UCSD-AML1 (cell line): ENCODE measurements at regions not wholly inside any gene's neighbourhood (a gene's known extent, or its start where the extent isn't known, plus 50 kb on each side); places are given as distances from the start of the nearest gene placed in this dataset.
"Not testable (repeated sequence)": the region's sequence is repeated elsewhere in the genome, so short reads cannot be mapped to it uniquely, and the experiment has no call there.

Source experiments
- DNase-seq: peaks from one replicate; lab custom pipeline; 2025; ENCODE audit not compliant: unreplicated experiment; lab: John Stamatoyannopoulos, UW

GRCh38 chr3:176873261-176873660, 324.0 kb downstream of the TBL1XR1 start:
- DNase-seq: no peak

GRCh38 chr3:176872771-176873209, 324.5 kb downstream of the TBL1XR1 start:
- peak; percentile 19 for DNase-seq

DNA sequence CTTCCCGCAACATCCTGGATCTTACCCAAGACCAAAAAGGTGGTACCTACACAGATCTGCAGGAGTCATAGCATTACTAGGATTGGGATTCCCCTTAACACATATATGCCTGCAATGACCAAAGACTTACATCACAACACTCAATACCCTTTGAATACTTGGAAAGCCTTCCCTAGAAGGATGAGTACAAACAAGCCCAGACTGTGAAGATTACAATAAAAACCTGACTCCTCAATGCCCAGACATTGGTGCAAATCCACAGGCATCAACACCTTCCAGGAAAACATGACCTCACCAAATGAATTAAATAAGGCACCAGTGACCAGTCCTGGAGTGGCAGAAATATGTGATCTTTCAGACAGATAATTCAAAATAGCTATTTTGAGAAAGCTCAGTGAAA, 326.8 kb downstream of the TBL1XR1 start:
- DNase-seq: no peak

DNA sequence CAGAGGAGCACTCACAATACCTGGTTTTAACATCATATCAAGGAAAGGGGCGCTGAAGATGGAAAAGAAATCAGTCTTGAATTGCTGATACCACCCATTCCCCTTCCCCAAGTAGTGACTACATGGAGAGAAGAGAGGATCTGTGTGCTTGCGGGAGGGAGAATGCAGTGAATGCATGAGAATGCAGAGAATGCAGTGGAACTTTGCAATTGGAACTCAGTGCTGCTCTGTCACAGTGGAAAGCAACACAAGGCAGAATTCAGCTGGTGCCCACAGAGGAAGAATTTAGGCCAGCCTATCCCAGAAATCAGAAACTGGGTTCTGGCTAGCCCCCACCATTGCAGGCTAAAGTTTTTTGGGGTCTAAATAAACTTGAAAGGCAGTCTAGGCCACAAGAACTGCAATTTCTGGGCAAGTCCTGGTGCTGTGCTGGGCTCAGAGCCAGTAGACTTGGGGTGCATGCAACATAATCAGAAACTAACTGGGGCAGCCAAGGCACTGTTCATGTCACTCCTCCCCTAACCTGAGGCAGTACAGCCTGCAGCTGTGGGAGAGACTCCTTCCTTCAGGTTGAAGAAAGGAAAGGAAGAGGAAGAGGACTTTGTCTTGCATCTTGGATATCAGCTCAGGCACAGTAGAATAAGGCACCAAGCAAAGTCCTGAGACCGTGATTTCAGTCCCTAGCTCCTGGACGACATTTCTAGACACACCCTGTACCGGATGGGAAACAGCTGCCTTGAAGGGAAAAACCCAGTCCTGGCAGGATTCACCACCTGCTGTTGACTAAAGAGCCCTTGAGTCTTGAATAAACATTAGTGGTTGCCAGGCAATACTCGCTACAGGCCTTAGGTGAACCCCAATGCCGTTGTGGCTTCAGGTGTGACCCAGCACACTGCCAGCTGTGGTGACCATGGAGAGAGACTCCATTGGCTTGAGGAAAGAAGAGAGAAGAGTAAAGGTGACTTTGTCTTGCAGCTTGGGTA, 329.3 kb downstream of the TBL1XR1 start:
- DNase-seq: no peak

DNA sequence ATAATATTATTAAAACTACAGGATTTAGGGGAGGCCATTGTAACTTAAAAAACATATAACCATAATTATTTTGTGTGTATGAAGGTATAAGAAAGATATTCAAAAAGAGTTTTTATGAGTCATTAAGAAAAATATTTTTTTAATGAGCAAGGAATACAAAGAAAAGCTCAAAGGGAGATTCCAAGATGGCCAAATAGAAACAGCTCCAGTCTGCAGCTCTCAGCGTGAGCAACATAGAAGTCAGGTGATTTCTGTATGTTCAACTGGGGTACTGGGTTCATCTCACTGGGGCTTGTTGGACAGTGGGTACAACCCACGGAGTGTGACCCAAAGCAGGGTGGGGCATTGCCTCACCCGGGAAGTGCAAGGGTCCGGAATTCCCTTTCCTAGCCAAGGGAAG, 336.1 kb downstream of the TBL1XR1 start:
- no peak for DNase-seq

- no peak for DNase-seq
Observed at GRCh38 chr3:176856721-176857120, 340.6 kb downstream of the TBL1XR1 start.

- no peak for DNase-seq
Observed at GRCh38 chr3:176855901-176856486, 341.3 kb downstream of the TBL1XR1 start.

- DNase-seq: no peak
Observed at GRCh38 chr3:176855213-176855612, 342.1 kb downstream of the TBL1XR1 start.

DNA sequence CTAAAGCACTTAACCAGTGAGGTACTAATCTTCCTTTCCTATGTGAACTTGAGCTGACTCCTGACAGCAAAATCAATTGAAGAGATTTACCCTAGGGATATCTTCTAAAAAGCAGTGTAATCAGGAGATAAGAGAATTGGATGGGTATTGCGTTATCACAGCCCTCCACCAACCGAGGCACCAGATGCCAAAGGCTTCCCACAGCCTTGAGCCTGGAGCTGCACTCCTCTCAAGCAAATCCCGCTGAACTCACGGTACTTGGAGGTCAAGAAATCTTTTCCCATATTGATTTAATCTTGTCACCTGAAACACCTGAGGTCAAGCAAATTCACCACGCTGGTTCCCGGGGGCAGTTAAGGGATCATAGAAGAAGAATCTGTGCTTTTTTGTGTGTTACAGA, 346.8 kb downstream of the TBL1XR1 start:
- no peak for DNase-seq

- DNase-seq: no peak
Observed at GRCh38 chr3:176848431-176849214, 348.7 kb downstream of the TBL1XR1 start.

DNA sequence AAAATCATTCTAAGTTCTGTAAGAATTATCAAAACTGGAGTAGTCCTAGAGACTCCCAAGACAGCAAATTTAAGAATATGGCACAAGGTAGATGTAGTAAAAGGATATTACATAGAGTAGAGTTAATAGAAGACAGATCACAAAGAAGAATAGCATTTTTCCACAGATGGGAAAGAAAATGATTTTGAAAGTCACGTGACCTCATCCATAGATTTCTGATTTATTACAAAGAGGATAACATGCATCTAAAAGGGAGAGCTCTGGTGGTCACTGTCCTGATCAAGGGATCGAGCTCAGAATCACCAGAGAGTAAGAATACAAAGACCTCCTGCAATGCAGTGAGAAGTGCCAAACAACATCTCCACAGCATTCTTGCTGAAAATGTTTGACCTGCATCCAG, 354.4 kb downstream of the TBL1XR1 start:
- DNase-seq: no peak

DNA sequence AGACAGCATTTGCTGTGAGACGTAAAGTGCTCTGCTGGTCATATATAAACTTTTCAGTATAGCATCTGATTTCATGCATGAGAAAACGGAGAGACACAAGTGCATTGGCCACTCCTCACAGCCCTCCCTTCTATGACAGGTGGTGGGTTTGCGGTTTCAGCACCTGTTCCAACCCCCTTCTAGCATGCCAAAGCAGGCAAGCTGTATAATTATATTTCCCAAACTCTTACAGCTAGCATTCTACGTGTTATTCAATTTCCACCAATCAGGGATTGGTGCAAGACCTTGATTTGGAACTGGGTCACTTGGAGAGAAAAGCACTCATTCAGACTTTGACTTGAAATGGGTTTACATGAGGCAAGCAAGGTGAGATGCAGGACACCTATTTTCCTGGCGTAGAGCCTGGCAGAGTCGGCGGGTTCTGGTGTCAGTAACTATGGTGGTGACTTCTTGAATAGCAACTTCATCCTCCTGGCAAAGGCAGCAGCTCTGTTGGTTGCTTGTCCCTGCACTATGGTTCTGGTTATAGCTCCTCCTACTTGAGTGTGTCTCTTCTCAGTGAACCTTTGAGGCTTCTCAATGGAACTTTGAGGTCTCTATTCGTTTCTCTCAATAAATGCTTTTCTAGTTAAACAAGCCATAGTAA, 356.5 kb downstream of the TBL1XR1 start:
- DNase-seq: no peak

DNA sequence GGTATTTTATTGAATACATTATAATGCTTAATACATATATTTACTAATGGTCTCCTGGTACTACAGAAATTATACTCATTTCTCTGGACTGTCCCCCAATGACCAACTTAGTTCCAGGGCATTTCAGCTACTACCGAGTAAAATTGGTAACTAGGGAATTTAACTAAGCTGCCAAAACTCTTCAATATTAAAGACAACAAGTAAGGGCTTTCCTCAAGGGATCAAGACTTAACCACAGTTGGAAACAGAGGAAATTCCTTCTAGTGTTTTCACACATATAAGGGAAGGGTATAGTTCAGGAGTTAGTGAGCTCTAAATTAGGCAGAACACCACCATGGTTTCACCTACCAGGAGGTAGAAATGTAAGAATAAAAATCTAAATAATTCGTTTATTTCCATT, 357.4 kb downstream of the TBL1XR1 start:
- DNase-seq: no peak

- no peak for DNase-seq
Observed at GRCh38 chr3:176839466-176839865, 357.8 kb downstream of the TBL1XR1 start.

DNA sequence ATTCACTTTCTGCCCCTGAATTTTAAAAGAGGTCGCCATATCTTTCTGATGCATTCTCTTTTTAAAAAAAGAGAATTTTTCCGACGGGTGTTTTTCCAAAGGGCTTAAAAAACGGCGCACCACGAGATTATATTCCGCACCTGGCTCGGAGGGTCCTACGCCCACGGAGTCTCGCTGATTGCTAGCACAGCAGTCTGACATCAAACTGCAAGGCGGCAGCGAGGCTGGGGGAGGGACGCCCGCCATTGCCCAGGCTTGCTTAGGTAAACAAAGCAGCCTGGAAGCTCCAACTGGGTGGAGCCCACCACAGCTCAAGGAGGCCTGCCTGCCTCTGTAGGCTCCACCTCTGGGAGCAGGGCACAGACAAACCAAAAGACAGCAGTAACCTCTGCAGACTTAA, 370.0 kb downstream of the TBL1XR1 start:
- DNase-seq: not testable (repeated sequence)

- DNase-seq: no peak
Observed at GRCh38 chr3:176824811-176825210, 372.5 kb downstream of the TBL1XR1 start.

DNA sequence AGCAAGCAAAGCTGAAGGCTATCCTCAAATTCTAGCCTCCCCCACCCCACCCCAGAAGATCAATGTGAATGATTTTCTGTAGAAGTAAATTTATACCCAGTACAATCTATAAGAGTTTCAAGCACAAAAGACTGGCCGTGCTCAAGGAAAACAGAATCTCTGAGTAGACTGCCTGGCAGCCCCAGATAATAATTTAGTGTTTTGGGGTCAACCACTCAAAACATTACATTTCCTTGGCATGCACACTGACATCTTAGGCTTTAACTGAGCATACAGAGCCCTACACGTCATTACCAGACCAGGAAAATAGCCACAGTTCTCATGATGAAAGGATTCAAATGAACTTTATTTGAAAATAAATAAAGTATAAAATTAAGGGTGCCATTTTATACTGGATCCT, 376.5 kb downstream of the TBL1XR1 start:
- DNase-seq: no peak

- no peak for DNase-seq
Observed at GRCh38 chr3:176816937-176817336, 380.3 kb downstream of the TBL1XR1 start.

DNA sequence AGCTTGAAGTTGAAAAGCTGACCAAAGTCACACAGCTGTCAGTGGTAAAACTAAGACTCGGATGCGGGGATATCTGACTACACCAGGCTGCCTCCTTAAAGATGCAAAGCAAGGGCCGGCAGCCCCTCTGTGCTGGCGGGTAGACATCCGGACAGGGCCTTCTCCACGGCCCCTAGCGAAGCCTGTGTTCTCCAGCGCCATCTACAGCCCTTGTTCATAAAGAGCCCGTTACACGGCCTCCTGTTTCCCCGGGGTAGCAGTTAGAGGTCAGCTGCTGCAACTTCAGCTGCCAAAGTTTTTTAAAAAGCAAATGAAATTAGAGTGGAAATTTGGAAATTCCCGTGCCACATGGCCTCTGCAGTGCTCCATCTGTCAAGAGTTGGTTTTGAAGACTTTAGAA, 383.0 kb downstream of the TBL1XR1 start:
- peak; percentile 29 for DNase-seq

DNA sequence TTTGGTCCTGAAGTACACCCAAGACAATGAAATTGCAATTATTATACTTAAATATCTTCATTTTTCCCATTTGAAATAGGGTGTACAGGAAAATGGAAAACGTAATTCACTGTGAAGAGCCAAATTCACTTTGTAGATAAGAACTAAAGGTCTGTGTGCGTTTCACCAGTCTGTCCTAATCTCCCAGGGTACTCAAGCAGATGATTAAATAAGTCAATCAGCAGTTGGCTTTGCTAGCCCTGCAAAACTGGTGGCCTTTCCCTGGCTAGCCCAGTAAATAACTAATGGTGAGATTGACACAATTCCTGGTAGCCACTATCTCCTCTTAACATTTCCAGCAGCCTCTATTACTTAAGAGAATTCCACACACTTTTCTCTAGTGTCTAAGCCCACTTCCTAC, 389.3 kb downstream of the TBL1XR1 start:
- no peak for DNase-seq

DNA sequence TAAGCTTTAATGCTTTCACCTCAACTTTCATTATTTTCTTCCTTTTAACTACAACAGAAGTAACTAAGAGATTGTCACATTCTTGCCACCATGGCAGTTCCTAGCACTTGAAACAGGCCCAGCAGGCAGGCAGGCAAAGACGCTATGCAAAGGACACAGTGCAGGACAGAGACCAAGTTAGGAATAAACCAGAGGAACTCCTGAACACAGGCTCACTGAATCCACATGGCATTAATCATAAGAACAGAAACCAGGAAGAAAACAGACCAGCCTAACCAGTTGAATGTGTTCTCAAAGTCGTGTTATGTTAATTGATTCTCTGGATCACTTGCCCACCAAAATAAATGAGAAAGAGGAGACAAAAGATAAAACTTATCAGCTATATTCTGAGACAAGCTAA, 397.6 kb downstream of the TBL1XR1 start:
- no peak for DNase-seq
